ENCODE measurements at regions not wholly inside any gene's neighbourhood (a gene's known extent, or its start where the extent isn't known, plus 50 kb on each side); places are given as distances from the start of the nearest gene placed in this dataset.

DNA sequence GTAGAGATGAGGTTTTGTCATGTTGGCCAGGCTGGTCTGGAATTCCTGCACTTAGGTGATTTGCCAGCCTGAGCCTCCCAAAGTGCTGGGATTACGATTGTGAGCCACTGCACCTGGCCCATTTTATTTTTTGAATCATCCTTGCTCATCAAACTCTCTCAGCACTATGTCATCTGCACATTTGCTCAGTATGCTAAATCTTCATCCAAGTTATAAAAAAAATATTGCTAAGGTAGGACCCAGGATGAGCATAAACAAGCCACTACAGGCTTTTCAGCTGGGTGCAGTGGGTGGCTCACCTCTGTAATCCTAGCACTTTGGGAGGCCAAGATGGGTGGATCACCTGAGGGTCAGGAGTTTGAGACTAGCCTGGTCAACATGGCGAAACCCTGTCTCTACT, 510.1 kb upstream of the LARGE1 start:
- no peak for TF ChIP-seq CTCF (IDR thresholded peaks at IDR 0.05; ENCODE audit: control extremely low read depth, extremely low read depth, low read depth, missing control alignments)
- ChIA-PET POLR2A (no interaction called here), CTCF (no interaction called here)
- no peak for DNase-seq (ENCODE audit: extremely low spot score)

GRCh38 chr22:34434371-34434770, 514.1 kb upstream of the LARGE1 start:
- no peak for DNase-seq (ENCODE audit: extremely low spot score)
- TF ChIP-seq CTCF (IDR thresholded peaks at IDR 0.05; ENCODE audit: control extremely low read depth, extremely low read depth, low read depth, missing control alignments): no peak
- CTCF ChIA-PET: interaction anchor here (0.9 to 1.4 kb wide), 4 partner anchors 9 to 716 kb away, joined by 3 to 4 read pairs (median 3); no protein-coding TSS in a partner anchor
- POLR2A ChIA-PET: no interaction called here

DNA sequence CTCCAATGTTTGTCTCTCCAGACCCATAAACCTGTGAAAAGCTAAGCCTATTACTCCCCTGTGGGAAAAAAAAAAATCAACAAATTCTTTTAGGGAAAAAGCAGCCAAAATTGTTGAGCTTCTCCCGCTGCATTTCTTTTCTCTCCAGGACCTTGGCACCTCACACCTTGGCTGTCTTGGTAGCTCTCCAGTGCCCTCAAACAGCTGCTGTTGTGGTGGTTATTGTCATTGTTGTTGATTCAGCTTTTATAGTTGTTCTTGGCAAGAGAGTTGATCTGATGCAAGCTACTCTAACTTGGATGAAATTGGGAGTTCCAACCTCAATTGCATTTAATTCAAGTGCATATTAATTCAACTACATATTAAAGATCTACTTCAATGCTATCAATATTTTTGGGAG, 516.9 kb upstream of the LARGE1 start:
- DNase-seq (ENCODE audit: extremely low spot score): no peak
- CTCF ChIA-PET: no interaction called here
- TF ChIP-seq CTCF (IDR thresholded peaks at IDR 0.05; ENCODE audit: control extremely low read depth, extremely low read depth, low read depth, missing control alignments): no peak
- POLR2A ChIA-PET: interaction anchor here (0.6 kb wide), 1 partner anchor 1772 kb away, joined by 3 read pairs; no protein-coding TSS in a partner anchor

GRCh38 chr22:34454598-34454997, 534.3 kb upstream of the LARGE1 start:
- CTCF ChIA-PET: no interaction called here
- no peak for TF ChIP-seq CTCF (IDR thresholded peaks at IDR 0.05; ENCODE audit: control extremely low read depth, extremely low read depth, low read depth, missing control alignments)
- POLR2A ChIA-PET: no interaction called here
- no peak for DNase-seq (ENCODE audit: extremely low spot score)

- POLR2A ChIA-PET: no interaction called here
- CTCF ChIA-PET: no interaction called here
- no peak for DNase-seq (ENCODE audit: extremely low spot score)
- TF ChIP-seq CTCF (IDR thresholded peaks at IDR 0.05; ENCODE audit: control extremely low read depth, extremely low read depth, low read depth, missing control alignments): no peak
Measured at GRCh38 chr22:34462795-34463194, 542.5 kb upstream of the LARGE1 start.

GRCh38 chr22:34475886-34476285, 555.6 kb upstream of the LARGE1 start:
- ChIA-PET POLR2A (no interaction called here), CTCF (no interaction called here)
- TF ChIP-seq CTCF (IDR thresholded peaks at IDR 0.05; ENCODE audit: control extremely low read depth, extremely low read depth, low read depth, missing control alignments): no peak
- DNase-seq (ENCODE audit: extremely low spot score): no peak

DNA sequence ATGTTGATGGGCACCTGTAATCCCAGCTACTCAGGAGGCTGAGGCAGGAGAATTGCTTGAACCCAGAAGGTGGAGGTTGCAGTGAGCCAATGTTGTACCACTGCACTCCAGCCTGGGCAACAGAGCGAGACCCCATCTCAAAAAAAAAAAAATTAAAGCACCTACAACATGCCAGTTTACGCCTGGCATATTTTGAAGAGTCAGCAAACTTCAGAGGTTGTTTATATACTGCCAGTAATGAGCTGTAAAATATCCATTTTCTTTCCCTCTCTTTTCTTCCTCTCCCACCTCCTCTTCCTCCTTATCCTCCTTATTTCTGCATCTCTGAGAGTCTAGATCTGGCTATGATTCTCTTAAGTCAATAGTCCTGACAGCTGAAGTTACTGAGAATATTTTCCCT, 556.5 kb upstream of the LARGE1 start:
- CTCF ChIA-PET: interaction anchor here (1.5 kb wide), 1 partner anchor 16 kb away, joined by 3 read pairs; no protein-coding TSS in a partner anchor
- TF ChIP-seq CTCF (IDR thresholded peaks at IDR 0.05; ENCODE audit: control extremely low read depth, extremely low read depth, low read depth, missing control alignments): no peak
- no peak for DNase-seq (ENCODE audit: extremely low spot score)
- POLR2A ChIA-PET: no interaction called here
